ENCODE measurements at regions not wholly inside any gene's neighbourhood (a gene's known extent, or its start where the extent isn't known, plus 50 kb on each side); places are given as distances from the start of the nearest gene placed in this dataset.

DNA sequence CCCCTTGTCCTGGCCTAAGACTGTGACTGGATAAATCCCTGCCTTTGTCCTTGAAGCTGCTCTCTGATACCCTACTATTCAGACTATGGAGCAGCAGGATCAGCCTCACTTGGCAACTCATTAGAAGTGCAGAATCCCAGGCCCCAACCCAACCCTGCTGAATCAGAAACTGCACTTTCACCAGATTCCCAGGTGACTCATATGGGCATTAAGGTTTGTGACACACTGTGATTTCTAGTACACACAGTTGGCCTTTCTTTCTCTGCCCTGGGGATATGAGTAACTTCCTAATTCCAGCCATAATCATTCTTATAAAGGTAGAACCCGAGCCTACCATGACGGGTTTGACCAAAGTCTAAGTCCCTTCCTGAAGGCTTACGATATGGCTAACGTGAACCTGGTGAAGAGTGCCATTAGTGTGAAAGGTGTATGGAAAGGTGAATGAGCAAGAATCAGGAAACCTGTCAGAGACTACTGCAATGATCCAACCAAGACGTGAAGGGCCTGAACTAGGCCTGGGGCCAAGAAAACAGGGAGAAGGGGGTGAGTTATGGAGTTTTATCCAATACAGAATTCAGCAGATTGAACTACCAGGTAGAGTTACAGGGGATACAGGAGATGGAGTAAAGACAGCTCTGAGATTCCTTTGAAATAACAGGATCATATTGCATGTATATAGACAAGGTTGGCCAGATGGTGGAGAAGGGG is 533.0 kb downstream of the BNC2 start:
- Histone ChIP-seq H3K27ac (ENCODE audit: low read depth, low read length) (peak overlapping the region; percentile 97), H3K4me1 (ENCODE audit: control insufficient read depth, insufficient read depth, low read length, unreplicated experiment) (peaks cover 39% of the 10 kb centered on the region), H2AFZ (ENCODE audit: low read length, unreplicated experiment) (no peak overlapping the region), H3K36me3 (ENCODE audit: insufficient read depth, low read length) (no peaks in the 10 kb centered on the region), H3K79me2 (ENCODE audit: control insufficient read depth, insufficient read depth, low read length, unreplicated experiment) (no peaks in the 10 kb centered on the region), H3K4me3 (ENCODE audit: low read depth, low read length) (peak overlapping the region; percentile 1; the same call in 1 of the 2 replicates), H3K27me3 (ENCODE audit: insufficient read depth, low read length) (no peaks in the 10 kb centered on the region)

DNA sequence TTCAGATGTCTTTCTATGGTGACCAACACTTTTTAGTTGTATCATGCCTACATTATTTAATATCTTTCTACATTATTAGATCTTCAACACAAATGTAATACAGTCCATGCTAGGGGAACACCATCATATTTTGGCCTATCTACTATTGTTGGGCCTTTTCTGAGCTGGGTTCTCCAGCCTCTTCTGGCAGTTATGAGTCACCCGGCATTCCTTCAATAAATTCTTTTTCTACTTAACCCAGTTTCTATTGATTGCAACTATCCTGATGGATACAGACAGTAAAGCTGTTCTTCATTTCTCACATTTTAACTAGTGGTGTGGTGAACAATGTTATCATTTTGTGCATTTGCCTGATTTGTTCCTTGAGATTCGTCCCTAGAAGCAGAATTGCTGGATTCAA is 529.3 kb downstream of the BNC2 start:
- no peak overlapping the region for H3K4me3 ChIP-seq (ENCODE audit: low read depth, low read length)
- peak overlapping the region; percentile 14 for H2AFZ ChIP-seq (ENCODE audit: low read length, unreplicated experiment)
- no peaks in the 10 kb centered on the region for H3K36me3 ChIP-seq (ENCODE audit: insufficient read depth, low read length)
- H3K79me2 ChIP-seq (ENCODE audit: control insufficient read depth, insufficient read depth, low read length, unreplicated experiment), result no peaks in the 10 kb centered on the region
- H3K27ac ChIP-seq (ENCODE audit: low read depth, low read length), result peak overlapping the region; percentile 47
- no peaks in the 10 kb centered on the region for H3K27me3 ChIP-seq (ENCODE audit: insufficient read depth, low read length)
- H3K4me1 ChIP-seq (ENCODE audit: control insufficient read depth, insufficient read depth, low read length, unreplicated experiment), result peaks cover 49% of the 10 kb centered on the region

DNA sequence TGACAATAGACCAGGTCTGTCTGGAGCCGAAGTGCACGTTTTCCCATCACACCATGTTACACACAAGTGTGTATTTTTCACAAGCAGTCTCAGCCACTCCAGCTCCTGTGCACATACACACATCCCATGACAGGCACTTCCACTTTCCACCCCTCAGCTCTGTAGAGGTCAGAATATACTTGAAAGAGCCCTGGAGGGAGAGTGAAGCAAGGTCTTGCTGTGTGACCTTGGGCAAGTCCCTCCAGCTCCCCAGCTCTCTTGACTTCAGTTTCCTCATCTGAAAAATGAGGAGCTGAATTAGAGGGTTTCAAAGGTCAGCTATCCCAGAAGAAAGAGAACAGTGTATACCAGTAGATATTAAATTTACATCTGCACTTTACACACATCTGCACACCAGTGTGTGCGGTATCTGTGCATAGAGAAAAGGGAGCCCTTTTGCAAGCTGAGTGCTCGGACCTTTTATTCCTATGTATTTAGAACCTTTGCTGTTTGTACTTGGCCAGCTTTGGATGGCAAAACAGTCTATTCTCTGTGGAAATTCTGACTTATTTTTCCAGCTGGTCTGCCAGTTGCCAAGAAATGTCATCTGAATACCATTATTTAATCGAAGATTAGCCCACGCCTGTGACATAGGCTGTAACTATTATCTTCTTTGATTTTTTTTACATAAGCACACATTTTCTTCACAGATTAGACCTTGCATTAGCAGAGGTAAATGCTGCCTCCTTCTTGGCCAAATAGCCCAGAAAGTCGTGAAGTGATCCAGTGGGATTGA is 528.0 kb downstream of the BNC2 start:
- Histone ChIP-seq H3K4me1 (ENCODE audit: control insufficient read depth, insufficient read depth, low read length, unreplicated experiment) (peaks cover 37% of the 10 kb centered on the region), H3K27ac (ENCODE audit: low read depth, low read length) (no peak overlapping the region), H3K4me3 (ENCODE audit: low read depth, low read length) (no peak overlapping the region), H3K79me2 (ENCODE audit: control insufficient read depth, insufficient read depth, low read length, unreplicated experiment) (no peaks in the 10 kb centered on the region), H3K36me3 (ENCODE audit: insufficient read depth, low read length) (no peaks in the 10 kb centered on the region), H2AFZ (ENCODE audit: low read length, unreplicated experiment) (no peak overlapping the region), H3K27me3 (ENCODE audit: insufficient read depth, low read length) (no peaks in the 10 kb centered on the region)

DNA sequence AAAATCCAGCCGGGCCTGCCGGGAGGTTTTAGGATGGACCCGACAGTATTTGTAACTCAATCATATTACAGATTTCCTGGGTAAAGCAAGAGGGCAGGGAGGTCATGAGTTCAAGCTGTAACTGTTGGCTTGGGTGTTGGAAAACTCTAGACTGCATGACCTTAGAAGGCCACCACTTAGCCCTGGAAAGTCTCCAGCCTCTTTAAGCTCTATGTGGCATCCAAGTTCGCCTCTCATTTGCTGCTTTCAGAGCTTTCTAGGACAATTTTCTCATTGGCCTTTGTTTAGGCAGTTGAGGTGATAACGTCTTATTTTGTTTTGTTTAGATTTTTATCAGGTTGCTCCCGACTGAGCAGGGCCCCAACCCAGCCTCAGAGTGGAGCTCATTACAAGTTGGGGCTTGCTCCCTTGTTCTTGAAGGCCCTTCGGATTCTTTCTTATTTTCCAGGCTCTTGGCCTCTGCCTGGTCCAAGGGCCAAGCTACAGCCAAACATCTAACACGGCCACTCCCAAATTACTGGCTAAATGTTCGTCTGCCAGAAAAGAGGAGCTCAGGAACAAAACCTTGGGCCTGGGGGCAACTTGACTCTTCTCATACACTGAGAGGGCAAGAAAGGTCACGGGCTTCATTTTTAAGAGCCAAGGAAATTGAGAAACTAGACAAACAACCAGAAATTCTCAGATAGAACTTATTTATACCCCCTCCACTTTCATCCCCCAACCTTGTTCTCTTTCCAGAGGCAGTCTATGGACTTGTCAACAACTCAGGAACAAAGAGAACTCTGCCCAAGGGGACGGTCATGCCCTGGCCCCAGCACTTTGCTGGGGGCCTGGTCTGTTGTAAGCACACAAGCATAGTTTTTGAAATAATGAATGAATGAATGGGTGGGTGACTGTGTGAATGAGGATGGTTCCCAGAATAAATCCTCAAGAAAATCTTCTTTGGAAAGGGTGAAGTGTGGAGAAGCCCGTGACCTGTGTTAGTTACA is 526.9 kb downstream of the BNC2 start:
- H3K79me2 ChIP-seq (ENCODE audit: control insufficient read depth, insufficient read depth, low read length, unreplicated experiment), result no peaks in the 10 kb centered on the region
- no peaks in the 10 kb centered on the region for H3K27me3 ChIP-seq (ENCODE audit: insufficient read depth, low read length)
- H3K4me1 ChIP-seq (ENCODE audit: control insufficient read depth, insufficient read depth, low read length, unreplicated experiment), result peaks cover 26% of the 10 kb centered on the region
- H2AFZ ChIP-seq (ENCODE audit: low read length, unreplicated experiment), result peak overlapping the region; percentile 61
- peak overlapping the region; percentile 69 for H3K27ac ChIP-seq (ENCODE audit: low read depth, low read length)
- H3K4me3 ChIP-seq (ENCODE audit: low read depth, low read length), result no peak overlapping the region
- H3K36me3 ChIP-seq (ENCODE audit: insufficient read depth, low read length), result no peaks in the 10 kb centered on the region

DNA sequence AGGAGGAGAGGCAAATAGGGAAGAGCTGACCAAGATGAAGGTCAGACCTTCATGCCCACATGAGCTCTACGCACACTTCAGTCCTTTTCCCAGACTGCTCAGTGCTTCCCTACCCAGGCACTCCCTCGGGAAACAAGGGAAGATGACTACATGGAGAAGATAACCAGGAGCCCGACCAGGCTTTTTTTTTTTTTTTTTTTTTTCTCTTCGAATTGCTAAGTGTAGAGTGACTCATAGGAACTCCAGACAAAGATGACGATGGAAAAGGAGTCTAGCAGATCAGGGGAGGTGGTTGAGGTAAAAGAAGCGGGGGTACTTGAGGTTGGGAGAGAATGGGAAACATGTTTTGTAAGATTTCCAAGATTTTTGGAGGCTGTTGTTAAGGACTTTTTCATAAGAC is 526.1 kb downstream of the BNC2 start:
- Histone ChIP-seq H3K79me2 (ENCODE audit: control insufficient read depth, insufficient read depth, low read length, unreplicated experiment) (no peaks in the 10 kb centered on the region), H3K27me3 (ENCODE audit: insufficient read depth, low read length) (no peaks in the 10 kb centered on the region), H3K27ac (ENCODE audit: low read depth, low read length) (peak overlapping the region; percentile 69), H2AFZ (ENCODE audit: low read length, unreplicated experiment) (peak overlapping the region; percentile 81), H3K36me3 (ENCODE audit: insufficient read depth, low read length) (no peaks in the 10 kb centered on the region), H3K4me3 (ENCODE audit: low read depth, low read length) (no peak overlapping the region), H3K4me1 (ENCODE audit: control insufficient read depth, insufficient read depth, low read length, unreplicated experiment) (peaks cover 25% of the 10 kb centered on the region)

DNA sequence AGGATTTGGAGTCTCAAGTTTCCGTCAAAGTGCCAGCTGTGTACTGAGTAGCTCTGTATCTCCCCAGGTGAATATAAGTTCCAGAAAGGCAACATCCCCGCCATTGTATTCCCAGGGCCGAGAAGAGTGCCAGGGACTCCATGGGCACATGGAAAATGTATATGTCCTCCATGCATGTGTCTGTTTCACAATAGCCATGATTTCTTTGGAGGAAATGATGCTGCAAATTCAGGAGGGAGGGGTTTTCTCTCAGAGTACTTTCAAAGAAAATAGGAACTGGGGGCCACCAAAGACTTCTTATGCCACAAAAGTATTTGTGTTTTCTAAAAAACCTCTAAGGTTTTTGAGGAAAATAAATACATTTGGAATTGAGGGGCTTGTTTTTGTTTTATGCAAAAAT is 524.6 kb downstream of the BNC2 start:
- Histone ChIP-seq H2AFZ (ENCODE audit: low read length, unreplicated experiment) (no peak overlapping the region), H3K79me2 (ENCODE audit: control insufficient read depth, insufficient read depth, low read length, unreplicated experiment) (no peaks in the 10 kb centered on the region), H3K27me3 (ENCODE audit: insufficient read depth, low read length) (no peaks in the 10 kb centered on the region), H3K4me3 (ENCODE audit: low read depth, low read length) (no peak overlapping the region), H3K27ac (ENCODE audit: low read depth, low read length) (no peak overlapping the region), H3K4me1 (ENCODE audit: control insufficient read depth, insufficient read depth, low read length, unreplicated experiment) (peaks cover 25% of the 10 kb centered on the region), H3K36me3 (ENCODE audit: insufficient read depth, low read length) (no peaks in the 10 kb centered on the region)

DNA sequence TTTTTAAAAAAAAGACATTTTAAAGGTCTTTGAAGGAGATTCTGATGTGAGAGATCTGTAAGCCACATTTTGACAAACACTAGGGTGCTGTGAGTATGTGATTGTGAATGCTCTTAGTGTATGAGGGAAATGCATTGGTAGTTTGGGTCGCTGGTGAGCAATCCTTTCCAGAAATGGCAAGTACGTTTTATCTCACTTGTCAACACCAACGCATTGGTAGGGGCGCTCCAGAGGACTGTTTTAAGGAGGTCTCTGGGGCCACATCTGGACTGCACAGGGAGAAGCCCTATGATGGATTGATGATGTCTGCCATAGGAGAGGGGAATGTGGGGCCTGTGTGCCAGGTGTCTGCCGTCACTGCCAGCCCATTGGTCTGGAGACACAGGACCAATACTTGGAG is 522.6 kb downstream of the BNC2 start:
- no peak overlapping the region for H2AFZ ChIP-seq (ENCODE audit: low read length, unreplicated experiment)
- H3K4me3 ChIP-seq (ENCODE audit: low read depth, low read length), result no peak overlapping the region
- H3K79me2 ChIP-seq (ENCODE audit: control insufficient read depth, insufficient read depth, low read length, unreplicated experiment), result no peaks in the 10 kb centered on the region
- no peak overlapping the region for H3K27ac ChIP-seq (ENCODE audit: low read depth, low read length)
- no peaks in the 10 kb centered on the region for H3K27me3 ChIP-seq (ENCODE audit: insufficient read depth, low read length)
- H3K36me3 ChIP-seq (ENCODE audit: insufficient read depth, low read length), result no peaks in the 10 kb centered on the region
- H3K4me1 ChIP-seq (ENCODE audit: control insufficient read depth, insufficient read depth, low read length, unreplicated experiment), result peaks cover 19% of the 10 kb centered on the region

DNA sequence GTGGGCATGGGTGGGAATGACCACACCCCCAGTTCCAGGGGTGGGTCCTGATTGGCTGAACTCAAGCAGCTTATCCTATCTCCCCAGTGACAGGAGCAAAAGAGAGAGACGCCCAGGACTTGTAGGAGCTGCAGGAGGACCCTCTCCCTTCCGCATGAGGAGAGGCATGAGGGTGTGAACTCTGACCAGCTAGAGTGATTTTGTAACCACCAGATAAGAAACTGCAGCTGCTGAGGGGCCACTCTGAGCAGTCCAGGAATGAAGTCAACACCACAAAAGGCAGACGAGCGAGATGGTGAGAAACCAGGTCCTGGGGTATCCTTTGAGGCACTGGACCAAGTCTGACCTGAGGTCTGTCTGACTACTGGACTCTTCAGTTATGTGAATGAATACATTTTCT is 521.9 kb downstream of the BNC2 start:
- Histone ChIP-seq H3K36me3 (ENCODE audit: insufficient read depth, low read length) (no peaks in the 10 kb centered on the region), H3K79me2 (ENCODE audit: control insufficient read depth, insufficient read depth, low read length, unreplicated experiment) (no peaks in the 10 kb centered on the region), H3K27ac (ENCODE audit: low read depth, low read length) (no peak overlapping the region), H3K4me3 (ENCODE audit: low read depth, low read length) (no peak overlapping the region), H3K27me3 (ENCODE audit: insufficient read depth, low read length) (no peaks in the 10 kb centered on the region), H2AFZ (ENCODE audit: low read length, unreplicated experiment) (no peak overlapping the region), H3K4me1 (ENCODE audit: control insufficient read depth, insufficient read depth, low read length, unreplicated experiment) (peaks cover 20% of the 10 kb centered on the region)

DNA sequence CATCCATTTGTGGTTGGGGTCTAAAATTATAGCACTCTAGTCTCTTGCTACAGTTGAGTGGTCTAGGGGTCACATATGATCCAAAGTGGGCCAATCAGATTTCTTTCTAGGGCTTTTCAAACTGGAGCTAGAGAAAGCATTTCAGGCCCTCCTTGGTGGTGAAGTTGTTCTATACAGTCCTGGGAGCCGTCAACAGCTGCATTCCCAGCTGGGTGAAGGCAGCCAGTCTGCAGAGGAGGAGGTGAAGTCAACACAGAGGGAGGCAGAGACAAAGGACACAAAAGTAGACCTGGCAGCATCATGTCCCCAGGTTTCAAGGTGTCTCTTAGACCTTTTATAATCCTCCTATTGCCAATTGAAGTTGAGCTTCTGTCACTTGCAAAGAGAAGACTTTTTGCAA is 518.2 kb downstream of the BNC2 start:
- H3K36me3 ChIP-seq (ENCODE audit: insufficient read depth, low read length), result no peaks in the 10 kb centered on the region
- H3K4me3 ChIP-seq (ENCODE audit: low read depth, low read length), result no peak overlapping the region

DNA sequence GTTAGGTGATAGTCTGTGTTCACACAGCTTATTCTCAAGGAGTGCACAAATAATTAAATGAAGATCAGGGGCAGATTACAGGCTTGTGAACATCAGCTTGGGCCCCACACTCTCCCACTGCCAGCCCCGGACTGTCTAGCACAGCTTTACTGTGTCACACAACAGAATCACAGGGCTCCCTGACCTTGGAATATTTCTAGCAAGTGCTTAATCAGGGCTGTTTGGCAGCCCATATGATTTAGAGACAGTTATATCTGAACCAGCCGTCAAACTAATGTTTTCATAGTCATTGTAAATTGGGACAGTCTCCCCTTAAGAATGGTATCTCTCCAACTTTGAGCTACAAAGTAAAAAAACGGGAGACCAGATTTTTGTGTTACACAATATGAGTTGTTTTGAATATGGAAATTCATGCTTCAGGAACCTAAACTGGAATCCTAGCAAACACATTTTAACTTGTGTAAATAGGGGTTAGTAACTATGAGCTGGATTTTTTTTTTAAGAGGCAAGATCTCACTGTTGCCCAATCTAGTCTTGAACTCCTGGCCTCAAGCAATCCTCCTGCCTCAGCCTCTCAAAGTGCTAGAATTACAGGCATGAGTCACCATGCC is 517.6 kb downstream of the BNC2 start:
- no peaks in the 10 kb centered on the region for H3K36me3 ChIP-seq (ENCODE audit: insufficient read depth, low read length)
- peak overlapping the region; percentile 44; the same call in 1 of the 2 replicates for H3K27ac ChIP-seq (ENCODE audit: low read depth, low read length)
- no peaks in the 10 kb centered on the region for H3K79me2 ChIP-seq (ENCODE audit: control insufficient read depth, insufficient read depth, low read length, unreplicated experiment)
- peaks cover 4% of the 10 kb centered on the region for H3K4me1 ChIP-seq (ENCODE audit: control insufficient read depth, insufficient read depth, low read length, unreplicated experiment)
- H2AFZ ChIP-seq (ENCODE audit: low read length, unreplicated experiment), result peak overlapping the region; percentile 56
- no peak overlapping the region for H3K4me3 ChIP-seq (ENCODE audit: low read depth, low read length)
- no peaks in the 10 kb centered on the region for H3K27me3 ChIP-seq (ENCODE audit: insufficient read depth, low read length)

More for the DNA sequence above, 518.2 kb downstream of the BNC2 start:
- no peaks in the 10 kb centered on the region for H3K27me3 ChIP-seq (ENCODE audit: insufficient read depth, low read length)
- no peaks in the 10 kb centered on the region for H3K79me2 ChIP-seq (ENCODE audit: control insufficient read depth, insufficient read depth, low read length, unreplicated experiment)
- H3K27ac ChIP-seq (ENCODE audit: low read depth, low read length), result no peak overlapping the region
- no peak overlapping the region for H2AFZ ChIP-seq (ENCODE audit: low read length, unreplicated experiment)
- peaks cover 4% of the 10 kb centered on the region for H3K4me1 ChIP-seq (ENCODE audit: control insufficient read depth, insufficient read depth, low read length, unreplicated experiment)
